HL-60 (cell line): ENCODE measurements at regions not wholly inside any gene's neighbourhood (a gene's known extent, or its start where the extent isn't known, plus 50 kb on each side); places are given as distances from the start of the nearest gene placed in this dataset.

Experiments used
- DNase-seq, 2 experiments: peaks; one replicate each; pipeline ENCODE4 v3.0.0-alpha.2; 2010 to 2020; ENCODE audit warnings: low read depth in 1 of 2, low spot score in 1 of 2
- H3K27ac ChIP-seq: fragments of 250-450 bp; sonication (Bioruptor Pico); replicated peaks from 2 replicates; pipeline ENCODE4 v1.5.1; 2020; ENCODE audit warnings: mild to moderate bottlenecking, moderate library complexity
- H3K27me3 ChIP-seq: fragments of 250-450 bp; sonication (Bioruptor Pico); 2 replicates; pipeline ENCODE4 v1.5.1; 2021; ENCODE audit warnings: mild to moderate bottlenecking, moderate library complexity; ENCODE audit not compliant: insufficient read depth, poor library complexity, severe bottlenecking
- H3K4me3 ChIP-seq: replicated peaks from 2 replicates; pipeline ENCODE4 v1.5.1; 2011; ENCODE audit warnings: mild to moderate bottlenecking, control low read depth, low read length; ENCODE audit not compliant: insufficient read depth
- CTCF ChIP-seq: IDR thresholded peaks from one replicate; pipeline ENCODE4 v1.5.1; 2011; ENCODE audit warnings: low read length, control low read depth, inconsistent platforms; ENCODE audit not compliant: insufficient read depth
- GABPA ChIP-seq: IDR thresholded peaks from 2 replicates; pipeline ENCODE4 v1.6.1; 2012; ENCODE audit warnings: low read depth
- POLR2AphosphoS5 ChIP-seq: IDR thresholded peaks from 2 replicates; pipeline ENCODE4 v1.6.1; 2012; ENCODE audit warnings: low read depth
- SPI1 ChIP-seq: IDR thresholded peaks from 2 replicates; pipeline ENCODE4 v1.6.1; 2012; ENCODE audit warnings: low read depth, mild to moderate bottlenecking, borderline replicate concordance
- TF ChIP-seq, protein P1 (sequence below): IDR thresholded peaks from 2 replicates; pipeline ENCODE4 v1.6.1; 2012; ENCODE audit warnings: low read depth; ENCODE audit not compliant: insufficient replicate concordance

DNA sequence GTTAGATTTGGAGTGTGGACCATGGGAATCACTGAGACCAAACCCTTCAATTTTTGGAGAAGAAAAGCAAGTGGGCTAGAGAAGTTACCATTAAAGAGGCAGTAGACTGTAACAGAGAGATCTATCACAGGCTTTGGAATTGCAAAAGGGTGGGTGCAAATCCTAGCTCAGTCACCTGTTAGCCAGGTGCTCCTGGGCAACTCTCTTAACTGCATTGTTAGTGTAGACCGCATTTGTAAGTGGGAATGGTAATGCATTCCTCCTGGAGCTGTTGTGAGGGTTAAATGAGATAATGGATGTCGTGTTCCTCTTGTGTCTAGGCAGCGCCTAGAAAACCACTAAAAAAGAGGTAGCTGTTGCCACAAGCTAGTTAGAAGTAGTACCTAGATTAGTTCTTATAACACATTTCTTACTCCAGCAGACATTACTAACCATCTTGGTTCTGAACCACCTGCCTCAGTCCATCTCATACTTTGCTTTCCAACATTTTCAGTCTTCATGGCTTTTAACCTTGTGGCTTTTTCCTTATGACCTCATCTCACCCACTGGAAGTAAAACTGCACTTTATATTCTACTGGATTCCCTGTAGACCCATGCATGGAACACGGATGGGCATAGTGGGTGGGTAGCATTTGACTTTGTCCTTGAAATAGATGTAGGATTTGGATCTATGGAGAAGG, 153.0 kb downstream of the HIPK3 start:
- Histone ChIP-seq H3K4me3 (no peak overlapping the region), H3K27me3 (peaks cover 4% of the 10 kb centered on the region)
- DNase-seq, result no peak

More for the DNA sequence above, 153.0 kb downstream of the HIPK3 start:
- no peak for TF ChIP-seq POLR2AphosphoS5
- no peak for TF ChIP-seq GABPA
- no peak for TF ChIP-seq SPI1
- no peak for TF ChIP-seq CTCF
- TF ChIP-seq, protein P1, sequence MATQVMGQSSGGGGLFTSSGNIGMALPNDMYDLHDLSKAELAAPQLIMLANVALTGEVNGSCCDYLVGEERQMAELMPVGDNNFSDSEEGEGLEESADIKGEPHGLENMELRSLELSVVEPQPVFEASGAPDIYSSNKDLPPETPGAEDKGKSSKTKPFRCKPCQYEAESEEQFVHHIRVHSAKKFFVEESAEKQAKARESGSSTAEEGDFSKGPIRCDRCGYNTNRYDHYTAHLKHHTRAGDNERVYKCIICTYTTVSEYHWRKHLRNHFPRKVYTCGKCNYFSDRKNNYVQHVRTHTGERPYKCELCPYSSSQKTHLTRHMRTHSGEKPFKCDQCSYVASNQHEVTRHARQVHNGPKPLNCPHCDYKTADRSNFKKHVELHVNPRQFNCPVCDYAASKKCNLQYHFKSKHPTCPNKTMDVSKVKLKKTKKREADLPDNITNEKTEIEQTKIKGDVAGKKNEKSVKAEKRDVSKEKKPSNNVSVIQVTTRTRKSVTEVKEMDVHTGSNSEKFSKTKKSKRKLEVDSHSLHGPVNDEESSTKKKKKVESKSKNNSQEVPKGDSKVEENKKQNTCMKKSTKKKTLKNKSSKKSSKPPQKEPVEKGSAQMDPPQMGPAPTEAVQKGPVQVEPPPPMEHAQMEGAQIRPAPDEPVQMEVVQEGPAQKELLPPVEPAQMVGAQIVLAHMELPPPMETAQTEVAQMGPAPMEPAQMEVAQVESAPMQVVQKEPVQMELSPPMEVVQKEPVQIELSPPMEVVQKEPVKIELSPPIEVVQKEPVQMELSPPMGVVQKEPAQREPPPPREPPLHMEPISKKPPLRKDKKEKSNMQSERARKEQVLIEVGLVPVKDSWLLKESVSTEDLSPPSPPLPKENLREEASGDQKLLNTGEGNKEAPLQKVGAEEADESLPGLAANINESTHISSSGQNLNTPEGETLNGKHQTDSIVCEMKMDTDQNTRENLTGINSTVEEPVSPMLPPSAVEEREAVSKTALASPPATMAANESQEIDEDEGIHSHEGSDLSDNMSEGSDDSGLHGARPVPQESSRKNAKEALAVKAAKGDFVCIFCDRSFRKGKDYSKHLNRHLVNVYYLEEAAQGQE, result no peak
- no peak overlapping the region for H3K27ac ChIP-seq
